Ascending aorta (tissue), 2 donors: ENCODE measurements at regions not wholly inside any gene's neighbourhood (a gene's known extent, or its start where the extent isn't known, plus 50 kb on each side); places are given as distances from the start of the nearest gene placed in this dataset.
"Not testable (repeated sequence)": the region's sequence is repeated elsewhere in the genome, so short reads cannot be mapped to it uniquely, and the experiment has no call there.

ENCODE experiments used
- DNase-seq, 2 donors: peaks; one replicate each; pipeline ENCODE4 v3.0.0-alpha.2; 2019; ENCODE audit warnings: low spot score in 2 of 2
- H3K27ac ChIP-seq, 2 donors: fragments of 200-600 bp; sonication (generic); one replicate each; pipeline ENCODE4 v1.5.1; 2016 to 2017; ENCODE audit warnings: mild to moderate bottlenecking in 1 of 2
- H3K27me3 ChIP-seq: fragments of 200-600 bp; sonication (generic); one replicate; pipeline ENCODE4 v1.5.1; 2017
- H3K36me3 ChIP-seq, 2 donors: fragments of 200-600 bp; sonication (generic); one replicate each; pipeline ENCODE4 v1.5.1; 2016
- H3K4me1 ChIP-seq, 2 donors: fragments of 200-600 bp; sonication (generic); one replicate each; pipeline ENCODE4 v1.5.1; 2016 to 2017; ENCODE audit warnings: mild to moderate bottlenecking in 1 of 2
- H3K4me3 ChIP-seq, 2 donors: fragments of 200-600 bp; sonication (generic); one replicate each; pipeline ENCODE4 v1.5.1; 2016 to 2017; ENCODE audit warnings: mild to moderate bottlenecking in 1 of 2
- H3K9me3 ChIP-seq, 2 donors: fragments of 200-600 bp; sonication (generic); one replicate each; pipeline ENCODE4 v1.5.1; 2016
- intact Hi-C: fragments of 100-400 bp; cut with DNase I; formaldehyde crosslinking; loops from one replicate; pipeline ENCODE4 v1.15.1; 2023
- TF ChIP-seq, protein P1 (sequence below), 3 experiments: fragments of 200-600 bp in 2 of 3; fragments of 450-650 bp in 1 of 3; sonication (generic) in 2 of 3; IDR thresholded peaks; one replicate each; pipeline ENCODE4 v1.5.1; 2016 to 2019; ENCODE audit warnings: antibody characterized with exemption in 3 of 3, mild to moderate bottlenecking in 1 of 3, moderate library complexity in 1 of 3

DNA sequence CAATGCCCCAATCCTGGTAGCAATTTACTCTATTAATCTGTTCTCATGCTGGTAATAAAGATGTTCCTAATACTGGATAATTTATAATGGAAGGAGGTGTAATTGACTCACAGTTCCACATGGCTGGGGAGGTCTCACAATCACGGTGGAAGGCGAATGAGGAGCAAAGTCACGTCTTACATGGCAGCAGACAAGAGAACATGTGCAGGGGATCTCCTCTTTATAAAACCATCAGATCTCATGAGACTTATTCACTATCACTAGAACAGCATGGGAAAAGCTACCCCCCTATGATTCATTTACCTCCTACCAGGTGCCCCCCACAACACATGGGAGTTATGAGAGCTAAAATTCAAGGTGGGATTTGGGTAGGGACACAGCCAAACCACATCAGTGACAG, 872.2 kb downstream of the ANKRD7 start:
- TF ChIP-seq, protein P1, sequence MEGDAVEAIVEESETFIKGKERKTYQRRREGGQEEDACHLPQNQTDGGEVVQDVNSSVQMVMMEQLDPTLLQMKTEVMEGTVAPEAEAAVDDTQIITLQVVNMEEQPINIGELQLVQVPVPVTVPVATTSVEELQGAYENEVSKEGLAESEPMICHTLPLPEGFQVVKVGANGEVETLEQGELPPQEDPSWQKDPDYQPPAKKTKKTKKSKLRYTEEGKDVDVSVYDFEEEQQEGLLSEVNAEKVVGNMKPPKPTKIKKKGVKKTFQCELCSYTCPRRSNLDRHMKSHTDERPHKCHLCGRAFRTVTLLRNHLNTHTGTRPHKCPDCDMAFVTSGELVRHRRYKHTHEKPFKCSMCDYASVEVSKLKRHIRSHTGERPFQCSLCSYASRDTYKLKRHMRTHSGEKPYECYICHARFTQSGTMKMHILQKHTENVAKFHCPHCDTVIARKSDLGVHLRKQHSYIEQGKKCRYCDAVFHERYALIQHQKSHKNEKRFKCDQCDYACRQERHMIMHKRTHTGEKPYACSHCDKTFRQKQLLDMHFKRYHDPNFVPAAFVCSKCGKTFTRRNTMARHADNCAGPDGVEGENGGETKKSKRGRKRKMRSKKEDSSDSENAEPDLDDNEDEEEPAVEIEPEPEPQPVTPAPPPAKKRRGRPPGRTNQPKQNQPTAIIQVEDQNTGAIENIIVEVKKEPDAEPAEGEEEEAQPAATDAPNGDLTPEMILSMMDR (IDR thresholded peaks at IDR 0.05): no peak
- DNase-seq: no peak
- H3K27ac ChIP-seq: no peak overlapping the region
- H3K36me3 ChIP-seq: no peaks in the 10 kb centered on the region
- H3K4me3 ChIP-seq: no peak overlapping the region
- intact Hi-C loops: no loop called here
- H3K9me3 ChIP-seq: no peaks in the 10 kb centered on the region
- H3K4me1 ChIP-seq: no peaks in the 10 kb centered on the region
- no peaks in the 10 kb centered on the region for H3K27me3 ChIP-seq

DNA sequence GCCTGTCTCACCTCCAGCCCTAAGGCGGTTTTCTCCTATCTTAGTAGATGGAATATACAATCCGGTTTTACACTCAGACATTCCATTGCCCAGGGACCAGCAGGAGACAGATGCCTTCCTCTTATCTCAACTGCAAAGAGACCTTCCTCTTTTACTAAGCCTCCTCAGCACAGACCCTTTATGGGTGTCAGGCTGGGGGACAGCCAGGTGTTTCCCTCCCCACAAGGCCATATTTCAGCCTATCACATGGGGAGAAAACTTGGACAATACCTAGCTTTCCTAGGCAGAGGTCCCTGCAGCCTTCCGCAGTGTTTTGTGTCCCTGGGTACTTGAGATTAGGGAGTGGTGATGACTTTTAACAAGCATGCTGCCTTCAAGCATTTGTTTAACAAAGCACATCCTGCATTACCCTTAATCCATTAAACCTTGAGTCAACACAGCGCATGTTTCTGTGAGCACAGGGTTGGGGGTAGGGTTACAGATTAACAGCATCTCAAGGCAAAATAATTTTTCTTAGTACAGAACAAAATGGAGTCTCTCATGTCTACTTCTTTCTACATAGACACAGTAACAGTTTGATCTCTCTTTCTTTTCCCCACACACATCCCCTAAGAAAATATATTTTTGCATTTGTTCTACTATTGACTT, 876.2 kb downstream of the ANKRD7 start:
- DNase-seq, H3K36me3 ChIP-seq, H3K9me3 ChIP-seq, H3K27me3 ChIP-seq, H3K4me3 ChIP-seq, H3K4me1 ChIP-seq, H3K27ac ChIP-seq, intact Hi-C loops: not testable (repeated sequence)

DNA sequence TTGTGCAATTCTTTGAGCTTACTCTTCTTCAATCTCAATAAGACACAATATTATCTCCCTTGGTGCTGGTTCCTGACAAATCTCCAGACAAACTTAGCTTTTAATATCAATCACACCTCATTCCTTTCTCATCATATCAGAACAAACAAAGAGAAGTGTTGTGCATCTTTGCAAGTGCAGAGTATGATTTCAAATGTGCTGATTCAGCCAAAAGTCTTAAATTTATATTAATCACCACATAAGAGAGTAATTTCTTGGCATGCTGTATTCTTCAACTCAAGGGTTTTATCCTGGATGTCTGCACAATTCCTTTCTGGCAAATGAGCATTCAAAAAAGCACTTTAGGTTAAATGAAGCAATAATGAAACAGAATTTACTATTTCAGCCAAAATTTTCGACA, 877.8 kb downstream of the ANKRD7 start:
- H3K27me3 ChIP-seq: no peaks in the 10 kb centered on the region
- H3K9me3 ChIP-seq: no peaks in the 10 kb centered on the region
- no peaks in the 10 kb centered on the region for H3K36me3 ChIP-seq
- DNase-seq: no peak
- intact Hi-C loops: no loop called here
- TF ChIP-seq, protein P1 (IDR thresholded peaks at IDR 0.05): no peak
- no peak overlapping the region for H3K4me3 ChIP-seq
- no peak overlapping the region for H3K27ac ChIP-seq
- no peaks in the 10 kb centered on the region for H3K4me1 ChIP-seq

DNA sequence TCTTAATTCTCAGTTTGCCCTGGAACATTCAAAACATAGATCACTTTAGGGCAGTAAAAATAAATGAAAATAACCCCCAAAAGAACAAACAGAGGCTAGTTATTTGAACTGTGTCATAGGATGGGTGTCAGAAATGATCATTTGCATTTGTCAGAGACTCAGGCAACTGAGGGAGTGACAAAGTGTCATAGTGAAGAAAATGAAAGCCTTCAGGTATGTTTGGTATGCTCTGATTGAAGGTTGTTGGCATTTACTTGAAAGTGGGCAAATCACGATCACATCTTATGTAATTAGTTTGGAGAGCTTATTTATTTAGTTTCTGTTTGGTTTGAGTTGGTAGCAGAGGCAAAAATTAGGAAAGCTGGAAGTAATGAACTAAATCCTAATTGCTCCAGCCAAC, 880.9 kb downstream of the ANKRD7 start:
- Histone ChIP-seq H3K4me3 (no peak overlapping the region), H3K27ac (no peak overlapping the region), H3K4me1 (no peaks in the 10 kb centered on the region), H3K27me3 (no peaks in the 10 kb centered on the region), H3K9me3 (peaks cover 0 to 5% of the 10 kb centered on the region in 2 donors), H3K36me3 (no peaks in the 10 kb centered on the region)
- DNase-seq: no peak
- intact Hi-C loops: no loop called here
- TF ChIP-seq, protein P1 (IDR thresholded peaks at IDR 0.05): no peak

DNA sequence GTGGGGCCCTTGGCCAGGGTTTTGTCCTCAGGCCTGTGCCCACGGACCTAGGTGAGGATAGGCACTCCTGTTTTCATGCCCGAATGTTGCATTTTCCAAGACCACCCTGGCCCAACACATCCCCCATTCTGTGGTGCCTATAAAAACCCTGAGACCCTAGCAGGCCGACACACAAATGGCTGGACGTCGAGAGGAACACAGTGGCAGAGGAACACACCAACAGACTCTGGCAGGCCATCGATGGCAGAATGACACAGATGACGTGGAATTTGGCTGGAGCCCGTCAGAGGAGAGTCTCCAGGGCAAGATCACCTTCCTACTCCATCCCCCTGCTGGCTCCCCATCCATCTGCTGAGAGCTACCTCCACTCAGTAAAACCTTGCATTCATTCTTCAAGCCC, 898.8 kb downstream of the ANKRD7 start:
- intact Hi-C loops: no loop called here

DNA sequence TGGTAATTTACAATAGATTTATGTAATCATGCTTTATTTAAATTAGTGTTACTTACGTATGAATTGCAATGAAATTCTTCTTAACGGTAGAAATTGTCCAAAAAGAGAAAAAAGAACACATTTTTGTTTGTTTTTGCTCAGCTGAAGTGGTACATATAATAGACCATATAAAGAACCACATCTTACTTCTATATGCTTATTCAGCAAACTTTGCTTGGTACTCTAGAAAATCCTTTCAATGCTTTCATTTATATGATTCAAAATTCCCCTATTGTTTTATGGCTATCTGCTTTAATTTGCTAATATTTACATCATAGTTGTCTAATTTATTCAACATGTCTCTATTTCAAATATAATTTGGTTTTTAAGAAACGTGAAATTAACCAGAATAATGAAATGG, 903.2 kb downstream of the ANKRD7 start:
- Histone ChIP-seq H3K27ac (no peak overlapping the region), H3K9me3 (no peaks in the 10 kb centered on the region), H3K4me3 (no peak overlapping the region), H3K27me3 (no peaks in the 10 kb centered on the region), H3K36me3 (no peaks in the 10 kb centered on the region), H3K4me1 (no peaks in the 10 kb centered on the region)
- TF ChIP-seq, protein P1 (IDR thresholded peaks at IDR 0.05): no peak
- intact Hi-C loops: no loop called here
- DNase-seq: no peak

More for the DNA sequence above, 898.8 kb downstream of the ANKRD7 start:
- H3K4me3 ChIP-seq: no peak overlapping the region
- TF ChIP-seq, protein P1 (IDR thresholded peaks at IDR 0.05): no peak
- H3K4me1 ChIP-seq: no peaks in the 10 kb centered on the region
- peaks cover 0 to 5% of the 10 kb centered on the region in 2 donors for H3K9me3 ChIP-seq
- H3K27me3 ChIP-seq: no peaks in the 10 kb centered on the region
- H3K27ac ChIP-seq: no peak overlapping the region
- H3K36me3 ChIP-seq: no peaks in the 10 kb centered on the region
- DNase-seq: no peak
